Right renal pelvis (tissue), 4 donors: ENCODE measurements at regions not wholly inside any gene's neighbourhood (a gene's known extent, or its start where the extent isn't known, plus 50 kb on each side); places are given as distances from the start of the nearest gene placed in this dataset.

Experiments used
- DNase-seq, 4 donors: peaks; one replicate each; pipeline ENCODE4 v3.0.0-alpha.2; 2013; ENCODE audit warnings: low read depth in 4 of 4, low spot score in 3 of 4, missing footprints in 1 of 4

- DNase-seq, result no peak
These were observed 109.6 kb downstream of the WDR11 start for GRCh38 chr10:120960725-120961124.

- DNase-seq, result no peak
These were observed 110.9 kb downstream of the WDR11 start for GRCh38 chr10:120961795-120962755.

DNA sequence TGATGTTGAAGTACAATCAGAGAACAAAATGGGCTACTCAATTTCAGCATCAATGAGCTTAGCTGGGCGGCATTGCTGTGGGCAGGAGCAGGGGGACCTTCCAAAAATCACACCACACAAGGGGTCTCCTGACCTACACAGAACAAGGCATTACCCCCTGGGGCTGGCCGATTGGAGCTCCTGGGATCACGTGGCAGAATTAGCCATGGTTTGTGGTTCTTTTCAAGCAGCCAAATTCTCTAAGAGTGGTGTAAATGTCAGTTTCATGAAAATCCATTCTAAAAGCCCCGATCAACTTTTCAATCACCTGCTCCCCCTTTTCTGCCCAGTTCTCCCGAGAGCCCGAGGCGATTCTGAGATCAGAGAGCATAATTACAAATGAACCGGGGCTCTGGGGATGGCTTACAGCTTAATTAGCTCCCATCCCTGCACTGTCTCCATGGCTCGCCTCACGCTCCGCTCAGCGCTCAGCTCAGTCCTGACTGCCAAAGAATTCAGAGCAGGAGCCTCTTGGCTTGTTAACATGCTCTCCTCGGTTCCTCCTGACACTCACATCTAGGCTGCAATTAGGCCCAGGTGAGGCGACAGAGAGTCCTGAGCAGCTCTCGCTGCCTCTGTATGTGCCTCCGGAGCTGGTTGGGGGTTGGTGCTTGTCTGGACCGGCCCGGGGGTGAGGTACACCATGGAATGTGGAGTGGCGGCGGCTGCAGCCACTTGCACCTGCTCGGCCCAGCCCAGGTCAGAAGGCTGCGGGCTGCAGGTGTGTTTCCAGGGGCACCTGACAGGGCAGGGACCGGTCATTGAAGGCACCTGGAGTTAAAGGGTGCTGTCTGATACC lies 111.8 kb downstream of the WDR11 start:
- no peak for DNase-seq

GRCh38 chr10:120963594-120964220 lies 112.5 kb downstream of the WDR11 start:
- DNase-seq, result no peak

GRCh38 chr10:120966657-120967045 lies 115.5 kb downstream of the WDR11 start:
- DNase-seq, result no peak

DNA sequence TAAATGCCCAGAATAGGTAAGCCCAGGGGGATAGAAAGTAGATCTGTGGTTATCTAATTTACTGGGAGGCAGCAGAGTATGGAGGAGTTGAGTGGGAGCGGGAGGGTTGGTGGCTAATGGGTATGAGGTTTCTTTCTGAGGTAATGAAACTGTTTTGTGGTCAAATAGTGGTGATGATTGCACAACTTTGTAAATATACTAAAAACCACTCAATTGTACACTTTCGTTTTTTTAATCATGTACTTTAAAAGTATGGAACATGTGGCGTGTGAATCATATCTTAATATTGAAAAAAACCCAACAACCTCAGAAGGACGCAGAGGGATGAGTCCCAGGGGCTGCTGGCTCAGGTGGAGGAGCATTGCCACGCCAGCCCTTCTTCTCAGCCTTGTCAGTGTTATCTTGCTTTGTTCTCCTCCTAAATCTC lies 118.1 kb downstream of the WDR11 start:
- DNase-seq, result no peak

DNA sequence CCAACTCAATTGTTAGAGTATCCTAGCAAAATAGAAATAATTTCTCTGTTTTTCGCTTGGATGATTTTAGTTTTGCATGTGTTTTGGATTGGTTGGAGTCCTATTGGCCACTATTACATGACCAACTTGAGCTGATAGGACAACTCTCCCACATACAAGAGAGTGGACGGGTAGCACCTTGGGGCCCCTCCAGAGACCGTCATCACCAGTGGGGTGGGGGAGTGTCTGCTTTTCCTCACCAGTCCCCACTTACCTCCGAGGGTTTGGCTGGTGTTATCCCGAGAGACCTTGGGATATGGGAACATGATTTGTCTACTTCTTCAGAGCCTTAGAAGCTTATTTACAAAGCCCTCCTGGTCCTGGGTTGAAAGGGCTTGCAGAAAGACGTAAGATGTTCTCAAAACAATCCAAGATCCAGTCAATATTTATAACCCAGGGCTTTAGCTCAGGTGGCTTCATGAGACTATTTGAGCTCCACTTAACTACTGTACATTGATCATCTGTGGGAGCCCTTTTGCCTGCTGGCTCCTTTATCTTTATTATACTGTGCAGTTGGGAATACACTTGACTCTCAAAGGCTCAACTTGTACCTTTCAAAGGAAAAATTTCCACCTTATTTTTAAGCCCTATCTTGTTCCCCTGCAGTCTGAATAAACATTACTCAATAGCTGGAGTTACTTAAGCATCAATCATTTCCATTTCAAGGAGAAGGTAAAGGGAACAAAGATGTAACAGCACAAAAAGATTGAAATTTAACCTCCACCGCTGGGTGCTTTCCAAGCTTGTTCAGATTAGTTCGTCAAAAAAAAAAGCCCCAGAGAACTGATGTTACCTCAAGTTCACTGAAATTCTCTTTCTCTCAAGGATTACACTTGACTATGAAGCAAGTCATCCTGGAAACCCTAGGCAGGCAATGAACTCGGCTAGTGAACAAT lies 119.7 kb downstream of the WDR11 start:
- no peak for DNase-seq

DNA sequence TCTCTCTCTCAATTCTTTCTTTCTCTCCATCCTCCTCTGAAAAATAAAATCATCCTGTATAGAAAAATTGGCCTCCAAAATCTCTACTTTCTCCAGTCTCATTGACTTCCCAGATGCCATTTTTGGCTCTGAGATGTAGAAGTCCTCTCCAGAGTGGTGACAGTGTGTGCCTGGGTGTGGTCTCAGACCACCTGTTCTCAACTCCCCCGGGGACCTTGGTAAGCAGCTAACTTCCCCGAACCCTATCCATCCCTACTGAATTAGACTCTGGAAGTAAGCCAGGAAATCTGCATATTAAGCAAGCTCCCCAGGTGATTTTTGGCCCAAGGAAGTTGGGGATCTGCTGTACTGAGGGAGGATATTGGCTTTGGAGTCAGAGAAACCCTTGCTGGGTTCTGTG lies 120.5 kb downstream of the WDR11 start:
- DNase-seq, result no peak

DNA sequence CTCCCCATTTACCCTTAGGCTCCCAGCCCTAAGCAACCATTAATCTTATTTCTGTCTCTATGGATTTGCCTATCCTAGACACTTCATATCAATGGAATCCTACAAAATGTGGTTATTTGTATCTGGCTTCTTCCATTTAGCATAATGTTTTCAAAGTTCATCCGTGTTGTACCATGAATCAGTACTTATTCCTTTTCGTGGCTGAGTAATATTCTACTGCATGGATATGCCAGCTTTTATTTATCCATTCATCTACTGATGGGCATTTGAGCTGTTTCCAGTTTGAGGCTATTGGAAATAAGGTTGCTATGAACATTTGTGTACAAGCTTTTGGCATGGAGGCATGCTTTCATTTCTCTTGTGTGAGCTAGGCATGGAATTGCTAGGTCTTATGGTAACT lies 121.1 kb downstream of the WDR11 start:
- no peak for DNase-seq

DNA sequence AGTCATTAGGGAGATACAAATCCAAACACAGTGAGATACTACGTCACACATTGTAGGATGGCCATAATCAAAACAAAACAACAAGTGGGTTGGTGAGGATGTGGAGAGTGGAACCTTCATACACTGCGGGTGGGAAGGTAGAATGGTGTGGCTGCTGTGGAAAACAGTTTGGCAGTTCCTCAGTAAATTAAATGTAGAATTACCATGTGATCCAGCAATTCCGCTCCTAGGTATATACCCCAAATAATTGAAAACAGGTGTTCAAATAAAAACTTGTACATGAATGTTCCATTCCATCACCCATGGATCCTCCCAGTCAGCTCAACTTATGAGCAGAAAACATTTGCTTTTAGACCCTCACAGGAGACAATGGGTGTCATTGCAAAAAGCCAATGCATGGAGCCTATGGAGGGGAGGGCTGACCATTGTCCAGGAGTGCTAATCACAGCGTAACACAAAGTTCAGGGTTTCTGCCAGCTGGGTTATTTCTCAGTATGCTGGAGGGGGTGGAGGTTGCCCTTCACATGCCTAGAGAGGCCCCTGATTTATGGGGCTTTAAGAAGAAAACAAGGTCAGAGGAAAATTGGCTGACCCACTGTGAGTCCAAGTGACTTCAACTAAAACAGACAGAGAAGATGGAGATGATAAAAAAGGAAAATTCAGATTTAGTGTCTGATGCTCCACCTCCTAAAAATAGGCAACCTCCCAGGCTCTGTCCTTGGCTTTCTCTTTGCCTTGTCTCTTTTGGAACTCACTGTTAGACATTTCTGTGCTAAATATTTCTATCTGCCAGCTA lies 124.1 kb downstream of the WDR11 start:
- DNase-seq, result no peak

DNA sequence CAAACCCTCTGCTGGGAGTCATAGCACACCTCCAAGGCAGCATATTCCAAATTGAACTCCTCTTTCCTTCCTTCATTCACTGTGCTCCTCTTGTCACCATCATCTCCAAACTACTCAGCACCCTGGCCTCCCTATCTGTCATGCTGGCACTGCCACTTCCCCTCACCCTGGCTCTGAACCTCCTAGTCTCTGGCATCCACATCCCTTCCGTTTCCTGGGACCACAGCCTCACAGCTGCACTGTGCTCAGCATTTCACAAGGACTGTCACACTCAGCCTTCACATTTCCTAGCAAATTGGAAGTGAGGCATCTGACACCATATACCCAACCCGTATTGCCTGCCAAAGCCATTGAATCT lies 124.7 kb downstream of the WDR11 start:
- DNase-seq, result no peak

DNA sequence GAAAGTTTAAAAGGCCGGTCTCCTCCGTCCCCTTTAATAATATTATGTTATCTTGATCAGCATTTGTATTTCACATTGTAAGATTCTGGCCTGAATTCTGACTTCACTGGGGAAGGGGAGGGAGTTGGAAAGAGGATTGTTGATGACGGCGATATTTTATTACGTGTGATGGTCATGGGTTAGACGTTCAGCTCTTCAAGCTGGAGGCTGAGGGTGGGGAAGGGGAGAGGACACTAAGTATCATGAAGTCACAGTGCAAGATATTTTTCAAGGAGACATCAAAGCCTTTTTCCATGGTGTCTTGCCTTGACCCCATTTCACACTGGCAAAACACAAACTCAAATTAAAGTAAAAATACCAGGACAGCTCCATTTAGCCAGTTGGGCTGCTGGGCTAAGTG lies 126.7 kb downstream of the WDR11 start:
- no peak for DNase-seq

DNA sequence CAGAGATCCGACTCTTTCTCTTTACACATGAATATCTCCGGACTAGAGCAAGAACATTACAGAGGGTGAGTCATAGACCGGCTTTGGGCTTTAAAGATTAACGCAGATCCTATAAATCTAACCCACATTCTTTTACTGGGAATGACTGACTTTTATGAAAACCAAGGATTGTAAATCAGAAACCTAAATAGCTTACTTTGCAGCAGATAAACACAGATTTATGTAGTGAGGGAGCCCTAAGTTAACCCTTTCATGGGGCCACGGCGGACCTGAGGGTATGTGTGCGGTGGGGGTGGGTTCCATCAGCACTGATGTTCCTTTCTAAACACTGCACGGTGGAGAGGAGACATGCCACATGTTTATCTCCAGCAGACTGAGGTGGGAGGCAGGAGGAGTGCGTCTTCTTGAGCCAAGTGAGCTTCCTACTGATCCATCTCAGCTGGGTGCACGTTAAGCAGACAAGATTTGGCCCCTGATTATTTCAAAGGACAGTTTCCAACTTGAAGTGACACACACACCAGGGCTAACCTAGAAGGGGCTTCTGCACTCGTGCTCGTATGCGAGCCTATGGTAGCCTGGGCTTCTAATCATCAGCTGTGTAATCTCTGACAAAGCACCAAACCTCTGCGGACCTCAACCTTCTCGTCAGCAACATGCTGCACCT lies 127.6 kb downstream of the WDR11 start:
- peak in 1 of 4 donors; percentile 68 for DNase-seq

DNA sequence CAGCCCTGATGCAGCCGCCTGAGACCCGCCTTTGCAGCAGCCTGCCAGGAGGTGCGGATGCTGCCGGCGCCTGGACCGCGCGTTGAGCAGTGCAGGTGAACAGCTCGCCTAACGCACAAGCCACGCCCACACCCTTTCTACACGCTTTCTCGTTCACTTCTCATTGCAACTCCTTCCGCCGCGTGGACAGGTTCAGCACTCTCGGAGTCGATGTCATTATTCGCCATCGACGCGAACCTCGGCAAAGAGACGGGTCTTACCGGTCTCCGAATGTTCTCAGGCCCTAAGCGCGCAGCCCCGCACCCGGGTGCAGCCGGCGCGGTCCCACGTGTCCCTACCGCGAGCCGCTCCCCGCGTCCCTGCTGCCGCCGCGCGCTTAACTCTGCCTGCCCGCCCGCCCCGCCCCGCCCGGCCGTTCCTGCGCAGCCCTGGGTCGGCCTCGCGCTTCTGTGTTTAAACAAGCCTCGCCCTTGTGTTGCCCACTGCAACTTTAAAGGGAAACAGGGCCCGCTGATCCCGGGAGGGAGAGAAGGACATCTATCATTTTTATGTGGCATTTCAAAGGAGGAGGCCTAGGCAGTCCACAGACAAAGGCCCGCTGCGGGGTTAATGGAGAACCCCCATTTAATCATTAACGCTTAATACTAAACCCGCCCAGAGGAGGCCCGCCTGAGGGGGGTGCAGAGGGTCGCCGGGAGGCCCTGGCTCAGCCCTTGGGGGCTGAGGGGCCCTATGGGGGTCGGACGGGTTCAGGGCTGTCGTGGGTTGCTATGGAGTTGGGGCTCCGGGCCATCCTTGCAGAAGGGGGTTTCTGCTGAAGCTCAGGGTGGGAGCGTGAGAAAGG lies 128.5 kb downstream of the WDR11 start:
- DNase-seq, result peak in 3 of 4 donors; percentile 67 to 80 (median 76)

DNA sequence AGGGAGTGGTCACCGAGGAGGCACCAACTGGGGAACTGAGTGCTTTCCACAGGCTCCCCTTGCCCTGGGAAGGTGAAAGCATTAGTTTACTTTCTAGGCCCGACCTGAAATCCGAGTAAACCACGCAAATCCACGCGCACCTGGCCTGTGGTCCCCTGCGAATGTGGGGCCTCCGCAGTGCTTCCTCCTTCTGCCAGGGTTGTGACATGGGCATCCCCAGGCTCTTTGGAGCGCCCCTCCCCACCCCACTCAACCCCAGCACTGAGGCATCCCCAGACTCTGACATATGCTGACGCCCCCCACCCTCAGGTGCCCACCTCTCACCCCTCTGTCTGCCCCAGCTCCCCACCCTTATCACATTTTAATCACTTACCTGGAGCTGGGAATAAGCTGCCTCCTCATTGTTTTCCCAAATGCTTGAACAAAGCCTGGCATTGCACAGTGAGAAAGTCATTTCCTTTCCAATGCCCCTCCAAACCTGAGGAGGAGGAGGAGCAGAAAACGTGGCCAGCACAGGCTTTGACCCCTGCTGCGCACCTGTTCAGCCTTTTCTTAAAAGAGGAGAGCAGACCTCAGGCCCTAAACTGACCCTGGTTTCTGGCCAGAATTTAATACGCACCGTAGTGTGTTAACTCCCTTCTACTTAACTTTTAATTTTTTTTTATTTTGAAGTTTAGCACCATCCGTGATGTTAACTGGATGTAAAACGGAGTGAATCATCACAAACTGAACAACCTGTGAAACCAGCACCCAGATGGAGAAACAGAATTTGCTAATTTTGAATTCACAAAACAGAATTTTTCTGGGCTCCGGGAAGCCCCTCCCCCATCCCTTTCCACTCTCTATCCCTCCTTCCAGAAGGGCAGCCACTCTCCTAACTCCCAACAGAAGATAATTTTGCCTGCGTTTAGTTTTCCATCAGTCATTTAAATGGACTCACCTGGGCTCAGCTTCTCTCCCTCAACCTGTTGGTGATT lies 129.4 kb downstream of the WDR11 start:
- DNase-seq, result no peak

DNA sequence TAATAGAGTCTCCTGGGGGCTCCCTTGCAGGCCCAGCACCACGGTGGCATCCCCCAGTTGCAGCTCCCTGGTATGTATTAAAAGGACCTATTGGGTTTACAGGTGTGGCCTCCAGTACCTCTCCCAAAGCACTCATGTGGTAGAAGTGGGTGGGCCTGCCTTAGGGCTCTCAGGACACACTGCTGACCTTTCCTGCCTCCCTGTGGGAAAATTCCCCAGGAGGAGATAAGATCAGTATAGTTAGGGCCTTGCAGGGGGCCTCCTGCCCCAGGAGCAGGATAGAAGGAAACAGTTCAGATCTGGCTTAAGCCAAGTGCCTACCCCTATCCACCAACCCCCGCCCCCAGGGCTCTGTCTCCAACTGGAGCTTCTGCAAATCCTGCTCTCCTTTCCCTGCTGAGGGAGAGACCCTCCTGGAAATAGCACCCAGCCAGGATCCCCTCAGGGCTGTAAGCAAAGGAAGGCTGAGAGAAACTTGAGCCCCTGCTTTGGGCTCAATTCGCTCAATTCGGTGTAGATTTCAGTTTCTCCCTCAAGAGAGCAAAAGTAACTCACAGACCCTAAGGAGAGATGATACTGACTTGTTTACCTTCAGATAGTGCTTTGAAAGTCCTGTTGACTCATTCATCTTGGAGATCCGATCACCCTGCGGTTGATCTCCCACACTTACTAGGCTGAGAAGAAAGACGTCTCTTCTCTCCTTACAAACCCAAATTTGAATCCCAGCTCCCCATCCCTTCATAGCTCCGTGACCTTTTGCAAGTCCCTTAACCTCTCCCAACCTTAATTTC lies 130.6 kb downstream of the WDR11 start:
- no peak for DNase-seq
